GM18520 (cell line): ENCODE measurements at regions not wholly inside any gene's neighbourhood (a gene's known extent, or its start where the extent isn't known, plus 50 kb on each side); places are given as distances from the start of the nearest gene placed in this dataset.
"Not testable (repeated sequence)": the region's sequence is repeated elsewhere in the genome, so short reads cannot be mapped to it uniquely, and the experiment has no call there.

Experiments used
- ATAC-seq: cut with Tn5 transposase; IDR thresholded peaks from one replicate; pipeline ENCODE4 v1.9.1; 2021; ENCODE audit not compliant: unreplicated experiment

DNA sequence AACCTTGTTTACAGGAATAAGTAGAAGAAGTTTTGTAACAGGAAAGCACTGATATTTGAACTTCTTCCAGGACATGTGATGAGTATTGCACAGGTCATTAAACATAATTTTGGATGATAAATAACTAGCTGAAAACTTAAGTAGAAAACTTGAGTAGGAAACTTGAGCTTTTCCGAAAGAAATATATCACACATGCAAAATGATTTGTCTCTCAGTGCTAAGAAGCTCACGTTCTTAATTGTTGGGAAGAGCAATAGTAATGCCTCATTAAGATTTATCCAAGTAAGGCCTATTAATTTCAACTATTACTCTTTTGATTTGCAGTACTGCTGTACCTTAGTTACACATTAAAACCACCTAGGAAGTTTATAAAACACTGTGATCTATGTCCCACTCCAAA is 1921.9 kb upstream of the LRRTM1 start:
- ATAC-seq, result no peak

DNA sequence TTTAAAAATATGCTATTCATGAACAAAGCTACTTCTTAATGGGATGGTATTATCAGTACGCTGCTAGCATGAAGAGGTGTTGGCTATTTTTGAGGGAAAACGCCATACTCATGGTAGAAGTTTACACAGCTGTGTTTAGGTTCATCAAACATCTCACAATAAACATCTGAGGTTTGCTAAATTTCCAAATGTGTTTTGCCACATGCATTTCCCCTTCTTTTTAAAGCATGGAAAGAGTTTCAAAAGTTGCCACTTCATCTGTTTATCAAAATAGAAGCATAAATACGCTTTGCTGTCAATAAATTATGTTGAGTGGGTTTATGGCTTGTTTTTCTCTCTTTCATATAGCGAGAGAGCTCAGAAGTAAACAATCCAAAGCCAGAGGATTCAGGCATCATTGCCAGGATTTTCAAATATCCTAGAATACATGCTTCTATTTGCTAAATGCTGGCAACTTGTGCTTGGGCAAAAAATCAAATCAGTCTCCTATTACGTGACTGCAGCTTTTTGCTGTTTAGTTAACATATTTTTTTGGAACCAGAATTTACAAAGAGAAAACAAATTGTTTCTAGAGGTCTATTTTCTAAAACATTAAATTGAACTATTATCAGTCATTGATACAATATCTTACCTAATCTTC is 1919.9 kb upstream of the LRRTM1 start:
- no peak for ATAC-seq

DNA sequence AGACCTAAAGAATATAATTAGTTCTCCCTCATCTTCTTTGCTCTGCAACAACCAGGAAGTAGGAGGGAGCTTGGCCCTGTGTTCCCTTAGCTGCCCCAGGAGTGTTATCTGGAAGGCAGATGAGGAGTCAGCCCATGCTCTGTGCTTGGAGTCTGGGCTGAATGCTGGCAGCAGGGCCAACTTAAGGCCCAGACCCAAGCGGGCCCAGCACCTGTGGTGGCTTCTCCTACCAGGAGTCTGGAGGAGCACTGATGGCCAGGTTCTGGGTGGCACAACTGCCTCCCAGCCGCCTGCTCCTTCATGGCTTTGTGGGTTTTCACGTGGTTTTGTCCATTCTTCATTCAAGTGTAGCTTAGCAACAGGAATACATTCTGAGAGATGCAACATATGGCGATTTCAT is 1910.7 kb upstream of the LRRTM1 start:
- ATAC-seq, result no peak

DNA sequence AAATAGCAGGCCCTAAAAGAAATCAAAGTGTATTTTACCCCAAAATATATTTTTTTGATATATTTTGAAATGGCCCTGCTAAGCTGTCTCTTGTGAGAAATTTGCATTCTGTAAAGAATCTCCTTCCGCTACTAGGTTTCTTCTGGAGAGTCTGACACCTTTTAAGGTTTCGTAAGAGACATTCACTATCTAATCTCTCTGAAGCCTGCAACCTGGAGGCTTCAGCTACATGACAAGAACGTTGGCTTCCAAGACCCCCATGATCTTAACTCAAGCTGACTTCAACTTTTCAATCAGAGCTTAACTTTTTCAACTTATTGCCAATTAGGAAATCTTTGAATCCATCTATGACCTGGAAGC is 1894.9 kb upstream of the LRRTM1 start:
- ATAC-seq, result no peak

DNA sequence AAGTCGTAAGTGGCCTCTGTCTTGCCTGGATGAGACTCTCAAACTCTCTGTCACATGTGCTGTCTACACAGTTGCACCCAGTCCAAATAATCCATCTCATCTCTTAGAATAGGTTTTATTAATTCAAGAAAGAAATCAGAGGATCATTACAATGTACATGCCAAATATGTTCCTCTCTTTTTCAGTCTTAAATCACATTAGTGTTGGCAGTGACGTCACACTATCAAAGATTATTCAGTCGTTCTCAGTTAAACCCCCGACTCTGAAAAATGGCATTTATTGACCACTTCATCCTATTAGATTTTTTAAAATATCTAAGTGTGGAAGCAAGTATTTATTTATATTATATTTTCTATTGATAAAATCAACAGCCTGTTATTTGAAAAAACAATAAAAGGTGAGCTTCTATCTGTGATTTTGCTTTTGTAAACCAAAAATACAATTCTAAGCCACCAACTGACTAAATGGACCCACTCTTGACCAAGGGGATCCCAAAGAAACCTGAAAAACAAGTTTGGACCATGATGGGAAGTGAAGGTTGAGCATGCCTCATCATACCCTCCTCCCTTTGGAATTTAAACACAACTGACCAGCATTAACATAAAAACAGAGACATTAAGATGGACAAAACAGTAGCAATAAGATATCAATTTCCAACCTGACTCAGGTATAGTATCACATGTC is 1894.4 kb upstream of the LRRTM1 start:
- no peak for ATAC-seq

DNA sequence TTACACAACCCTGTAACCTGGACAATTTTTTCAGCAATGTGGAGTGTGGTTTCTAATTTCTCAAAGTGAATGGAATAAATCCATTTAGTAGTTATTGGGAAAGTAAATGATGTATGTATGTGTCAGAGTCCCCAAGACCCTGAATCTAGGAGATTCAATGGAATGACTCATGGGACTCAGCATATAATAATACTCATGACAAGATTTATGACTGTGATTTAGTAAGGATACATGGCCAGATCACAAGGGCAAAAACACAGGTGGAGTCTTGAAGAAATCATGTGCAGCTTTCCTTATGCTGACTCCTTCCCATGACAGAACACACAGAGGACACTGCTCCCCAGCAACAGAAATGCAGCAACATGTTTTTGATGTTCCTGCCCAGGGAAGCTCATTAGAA is 1877.7 kb upstream of the LRRTM1 start:
- no peak for ATAC-seq

DNA sequence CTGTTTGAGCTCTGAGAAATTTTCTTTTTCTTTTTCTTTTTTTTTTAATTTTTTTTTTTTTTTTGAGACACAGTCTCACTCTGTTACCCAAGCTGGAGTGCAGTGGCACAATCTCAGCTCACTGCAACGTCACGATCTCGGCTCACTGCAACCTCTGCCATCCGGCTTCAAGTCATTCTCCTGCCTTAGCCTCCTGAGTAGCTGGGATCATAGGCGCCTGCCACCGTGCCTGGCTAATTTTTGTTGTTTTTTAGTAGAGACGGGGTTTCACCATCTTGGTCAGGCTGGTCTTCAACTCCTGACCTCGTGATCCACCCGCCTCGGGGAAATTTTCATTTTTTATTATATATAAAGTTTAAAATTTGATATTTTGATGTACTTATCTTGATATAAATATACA is 1870.7 kb upstream of the LRRTM1 start:
- not testable (repeated sequence) for ATAC-seq

DNA sequence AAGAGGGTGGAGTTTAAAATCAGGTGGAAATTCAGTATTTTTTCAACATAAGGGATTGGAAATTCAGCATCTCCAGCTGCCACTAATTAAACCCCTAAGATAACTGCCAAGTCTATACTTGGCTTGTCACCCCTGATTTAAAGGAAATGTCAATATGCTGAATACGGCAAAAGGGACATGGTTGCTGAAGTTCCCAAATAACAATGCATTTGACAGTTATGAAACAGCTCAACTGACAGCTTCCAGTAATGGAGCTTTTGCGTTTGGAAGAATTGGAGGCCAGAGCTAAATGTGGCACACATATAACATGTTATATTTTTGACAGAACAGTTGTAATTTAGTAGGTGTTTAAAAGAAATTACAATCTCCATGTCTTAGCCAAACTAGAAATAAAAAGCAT is 1867.9 kb upstream of the LRRTM1 start:
- no peak for ATAC-seq

- ATAC-seq, result no peak
These were observed 1864.8 kb upstream of the LRRTM1 start for GRCh38 chr2:82169379-82169778.

- ATAC-seq, result no peak
These were observed 1860.8 kb upstream of the LRRTM1 start for GRCh38 chr2:82165377-82165776.

DNA sequence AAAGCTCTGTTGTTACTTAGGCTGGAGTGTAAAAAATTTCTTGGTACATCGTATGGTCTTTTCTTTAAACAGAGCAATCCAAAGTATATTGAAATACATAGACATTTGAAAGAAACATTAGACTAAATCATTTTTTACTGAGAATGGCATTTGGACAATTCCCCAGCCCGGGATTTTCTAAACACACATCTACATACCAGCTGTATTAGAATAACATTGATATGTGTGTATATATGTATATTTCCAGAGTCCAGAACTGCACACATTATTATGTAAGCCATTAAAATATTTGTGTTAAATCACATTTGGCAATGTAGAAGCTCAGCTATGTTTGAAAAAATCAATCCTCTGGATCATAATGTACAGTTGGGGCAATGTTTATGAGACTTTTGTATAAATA is 1853.6 kb upstream of the LRRTM1 start:
- ATAC-seq, result no peak

GRCh38 chr2:82155469-82155868 is 1850.9 kb upstream of the LRRTM1 start:
- ATAC-seq, result no peak

DNA sequence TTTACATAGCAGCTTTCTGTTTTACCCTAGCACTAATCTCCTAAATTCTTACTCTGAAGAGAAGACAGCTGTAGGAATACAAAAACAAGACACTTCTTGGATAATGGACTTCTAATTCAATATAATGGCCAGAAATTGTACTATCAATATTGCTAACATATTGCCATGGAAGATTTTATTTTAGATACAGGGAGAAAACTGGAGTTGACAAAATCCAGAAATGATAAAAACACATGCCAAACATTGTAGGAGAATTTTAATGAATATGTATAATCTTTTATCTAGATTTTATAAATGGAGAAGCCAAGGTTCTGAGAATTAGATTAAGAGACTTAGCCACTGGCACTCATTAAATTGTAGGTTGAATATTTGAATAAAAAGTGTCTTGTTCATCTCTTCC is 1838.8 kb upstream of the LRRTM1 start:
- ATAC-seq, result no peak

DNA sequence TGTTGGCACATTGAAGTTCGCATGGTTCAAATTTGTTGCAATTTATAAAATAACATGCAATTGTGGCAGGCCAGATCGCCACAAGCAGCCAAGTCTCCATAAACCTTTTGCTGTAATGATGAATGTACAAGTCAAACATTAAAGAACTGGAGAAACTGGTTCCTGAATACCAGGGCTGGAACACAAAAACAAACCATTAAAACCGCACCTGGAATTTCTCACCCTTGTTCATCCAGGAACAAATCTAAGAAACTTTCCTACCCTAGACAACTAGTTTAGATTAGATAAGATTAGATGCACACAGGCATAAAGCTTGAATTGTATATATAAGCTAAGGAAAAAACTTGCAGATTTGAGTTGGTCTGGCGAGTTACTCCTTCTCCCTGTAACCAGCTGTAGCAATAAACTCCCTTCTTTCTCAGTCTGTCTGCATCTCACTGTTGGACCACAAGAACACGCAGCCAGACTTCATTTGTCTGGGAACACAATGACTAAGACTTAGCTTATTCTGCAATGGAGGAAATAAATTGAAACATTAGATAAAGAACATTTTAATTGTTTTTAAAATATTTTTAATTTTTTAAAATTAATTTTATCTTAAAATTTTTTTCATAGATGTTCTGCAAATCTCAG is 1835.5 kb upstream of the LRRTM1 start:
- ATAC-seq, result no peak

DNA sequence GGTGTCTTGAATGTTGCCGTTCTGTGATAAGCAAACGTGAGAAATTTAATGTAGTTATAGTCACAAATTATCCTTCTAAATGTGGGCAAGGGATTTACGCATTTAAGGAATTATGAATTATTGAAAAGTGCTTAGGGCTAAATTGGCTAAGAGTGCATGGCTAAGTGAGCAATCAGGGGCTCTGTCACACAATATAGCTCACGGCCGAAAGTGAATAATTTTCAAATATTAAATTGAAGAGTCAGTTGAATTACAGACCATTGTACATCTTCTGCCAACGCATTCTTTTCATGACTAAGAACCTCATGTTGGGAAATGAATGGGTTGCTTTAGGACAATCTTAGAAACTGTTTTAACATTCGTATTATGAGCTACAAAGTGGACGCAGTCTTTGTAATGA is 1832.9 kb upstream of the LRRTM1 start:
- no peak for ATAC-seq

GRCh38 chr2:82128051-82128450 is 1823.5 kb upstream of the LRRTM1 start:
- ATAC-seq, result no peak

GRCh38 chr2:82124629-82125028 is 1820.1 kb upstream of the LRRTM1 start:
- no peak for ATAC-seq

DNA sequence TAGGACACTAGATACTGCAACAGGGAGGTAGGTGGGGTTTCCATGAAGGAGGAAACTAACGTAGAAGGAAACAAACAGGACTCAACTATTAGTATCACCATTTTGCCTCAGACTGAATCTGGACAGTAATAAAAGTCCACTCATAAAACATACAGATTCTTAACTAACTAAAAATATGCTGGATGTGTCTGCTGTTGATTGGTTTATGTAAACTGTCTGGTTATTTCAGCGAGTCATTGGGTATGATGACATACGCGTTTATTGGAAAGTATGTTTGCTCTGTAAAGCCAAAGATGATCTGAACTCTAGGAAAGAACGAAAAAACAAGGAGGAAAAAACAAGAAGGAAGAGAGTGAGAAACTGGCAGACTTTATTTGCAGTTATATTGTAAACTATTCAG is 1816.1 kb upstream of the LRRTM1 start:
- no peak for ATAC-seq

- ATAC-seq, result no peak
These were observed 1815.6 kb upstream of the LRRTM1 start for GRCh38 chr2:82120115-82120514.

DNA sequence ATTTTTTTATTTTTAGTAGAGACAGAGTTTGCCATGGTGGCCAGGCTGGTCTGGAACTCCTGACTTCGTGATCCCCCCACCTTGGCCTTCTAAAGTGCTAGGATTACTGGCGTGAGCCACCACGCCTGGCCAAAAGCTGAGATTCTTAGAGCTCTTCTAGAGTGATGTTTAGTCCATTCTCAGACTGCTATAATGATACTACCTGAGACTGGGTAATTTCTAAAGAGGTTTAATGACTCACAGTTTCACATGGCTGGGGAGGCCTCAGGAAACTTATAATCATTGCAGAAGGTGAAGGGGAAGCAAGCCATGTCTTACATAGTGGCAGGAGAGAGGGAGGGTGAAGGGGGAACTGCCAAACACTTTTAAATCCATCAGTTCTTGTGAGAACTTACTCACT is 1804.9 kb upstream of the LRRTM1 start:
- no peak for ATAC-seq

- ATAC-seq, result no peak
These were observed 1794.1 kb upstream of the LRRTM1 start for GRCh38 chr2:82098617-82099016.

GRCh38 chr2:82089518-82089917 is 1785.0 kb upstream of the LRRTM1 start:
- no peak for ATAC-seq
